Tibial nerve (tissue), 4 donors: ENCODE measurements at regions not wholly inside any gene's neighbourhood (a gene's known extent, or its start where the extent isn't known, plus 50 kb on each side); places are given as distances from the start of the nearest gene placed in this dataset.

ENCODE experiments used
- DNase-seq, 2 donors: peaks; one replicate each; pipeline ENCODE4 v3.0.0-alpha.2; 2019; ENCODE audit warnings: low spot score in 2 of 2
- H3K27ac ChIP-seq, 4 donors: fragments of 200-600 bp; sonication (generic) in 3 of 4; one replicate each; pipeline ENCODE4 v1.5.1; 2017 to 2019; ENCODE audit warnings: mild to moderate bottlenecking in 1 of 4
- H3K27me3 ChIP-seq, 2 donors: fragments of 200-600 bp; sonication (generic) in 1 of 2; one replicate each; pipeline versions ENCODE4 v1.5.1 to v1.6.0; 2017 to 2019
- H3K36me3 ChIP-seq, 3 donors: fragments of 200-600 bp; sonication (generic); one replicate each; pipeline ENCODE4 v1.5.1; 2018 to 2019
- H3K4me1 ChIP-seq, 4 donors: fragments of 200-600 bp; sonication (generic) in 3 of 4; one replicate each; pipeline ENCODE4 v1.5.1; 2017 to 2019
- H3K4me3 ChIP-seq, 4 donors: fragments of 200-600 bp; sonication (generic) in 3 of 4; one replicate each; pipeline ENCODE4 v1.5.1; 2017 to 2019; ENCODE audit warnings: mild to moderate bottlenecking in 1 of 4, moderate library complexity in 1 of 4
- H3K9me3 ChIP-seq, 4 donors: fragments of 200-600 bp; sonication (generic) in 3 of 4; one replicate each; pipeline ENCODE4 v1.5.1; 2017 to 2019
- EP300 ChIP-seq, 2 donors: sonication (generic); formaldehyde crosslinking; IDR thresholded peaks; one replicate each; pipeline ENCODE4 v1.6.1; 2017; ENCODE audit warnings: antibody characterized with exemption in 2 of 2, mild to moderate bottlenecking in 1 of 2
- POLR2A ChIP-seq, 2 donors: fragments of 450-650 bp; IDR thresholded peaks; one replicate each; pipeline ENCODE4 v1.6.1; 2017; ENCODE audit warnings: antibody characterized with exemption in 2 of 2, mild to moderate bottlenecking in 2 of 2, moderate library complexity in 2 of 2
- WGBS, 2 donors: methylation state at CpG; one replicate each; pipeline ENCODE4 v1.1.5; 2018; 5-methylcytosine and 5-hydroxymethylcytosine counted together
- TF ChIP-seq, protein P1 (sequence below), 5 experiments: fragments of 200-600 bp in 3 of 5; fragments of 450-650 bp in 2 of 5; sonication (generic) in 3 of 5; IDR thresholded peaks; one replicate each; pipeline ENCODE4 v1.5.1; 2016 to 2019; ENCODE audit warnings: antibody characterized with exemption in 5 of 5, mild to moderate bottlenecking in 3 of 5, moderate library complexity in 2 of 5

DNA sequence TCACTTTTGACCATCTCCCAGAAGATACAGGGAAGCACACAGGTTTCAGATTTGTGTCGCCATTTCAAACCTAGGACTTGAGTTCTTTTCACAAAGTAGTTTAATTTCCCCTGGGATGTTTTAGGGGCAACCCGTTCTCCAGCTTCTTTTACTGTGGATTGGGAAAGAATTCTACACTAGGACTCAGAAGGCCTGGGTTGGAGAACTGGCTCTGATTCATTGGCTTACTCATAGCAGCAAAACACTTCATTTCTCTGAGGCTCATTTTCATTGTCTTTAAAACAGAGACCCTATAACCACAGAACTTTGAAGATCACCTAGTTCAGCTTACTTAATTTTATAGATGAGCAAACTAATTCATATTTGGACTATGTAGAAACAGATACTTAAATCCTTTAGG is 175.9 kb upstream of the SALL1 start:
- Histone ChIP-seq H3K27ac (no peak overlapping the region), H3K36me3 (no peaks in the 10 kb centered on the region), H3K9me3 (peaks cover 0 to 9% (median 0%) of the 10 kb centered on the region in 4 donors), H3K4me3 (no peak overlapping the region), H3K4me1 (no peaks in the 10 kb centered on the region), H3K27me3 (no peaks in the 10 kb centered on the region)
- 70 to 77% methylated on average over 2 of the region's 2 CpGs for WGBS, 2 donors
- no peak for DNase-seq
- TF ChIP-seq, protein P1, sequence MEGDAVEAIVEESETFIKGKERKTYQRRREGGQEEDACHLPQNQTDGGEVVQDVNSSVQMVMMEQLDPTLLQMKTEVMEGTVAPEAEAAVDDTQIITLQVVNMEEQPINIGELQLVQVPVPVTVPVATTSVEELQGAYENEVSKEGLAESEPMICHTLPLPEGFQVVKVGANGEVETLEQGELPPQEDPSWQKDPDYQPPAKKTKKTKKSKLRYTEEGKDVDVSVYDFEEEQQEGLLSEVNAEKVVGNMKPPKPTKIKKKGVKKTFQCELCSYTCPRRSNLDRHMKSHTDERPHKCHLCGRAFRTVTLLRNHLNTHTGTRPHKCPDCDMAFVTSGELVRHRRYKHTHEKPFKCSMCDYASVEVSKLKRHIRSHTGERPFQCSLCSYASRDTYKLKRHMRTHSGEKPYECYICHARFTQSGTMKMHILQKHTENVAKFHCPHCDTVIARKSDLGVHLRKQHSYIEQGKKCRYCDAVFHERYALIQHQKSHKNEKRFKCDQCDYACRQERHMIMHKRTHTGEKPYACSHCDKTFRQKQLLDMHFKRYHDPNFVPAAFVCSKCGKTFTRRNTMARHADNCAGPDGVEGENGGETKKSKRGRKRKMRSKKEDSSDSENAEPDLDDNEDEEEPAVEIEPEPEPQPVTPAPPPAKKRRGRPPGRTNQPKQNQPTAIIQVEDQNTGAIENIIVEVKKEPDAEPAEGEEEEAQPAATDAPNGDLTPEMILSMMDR (IDR thresholded peaks at IDR 0.05): no peak
- no peak for TF ChIP-seq POLR2A (IDR thresholded peaks at IDR 0.05)
- no peak for TF ChIP-seq EP300 (IDR thresholded peaks at IDR 0.05)

DNA sequence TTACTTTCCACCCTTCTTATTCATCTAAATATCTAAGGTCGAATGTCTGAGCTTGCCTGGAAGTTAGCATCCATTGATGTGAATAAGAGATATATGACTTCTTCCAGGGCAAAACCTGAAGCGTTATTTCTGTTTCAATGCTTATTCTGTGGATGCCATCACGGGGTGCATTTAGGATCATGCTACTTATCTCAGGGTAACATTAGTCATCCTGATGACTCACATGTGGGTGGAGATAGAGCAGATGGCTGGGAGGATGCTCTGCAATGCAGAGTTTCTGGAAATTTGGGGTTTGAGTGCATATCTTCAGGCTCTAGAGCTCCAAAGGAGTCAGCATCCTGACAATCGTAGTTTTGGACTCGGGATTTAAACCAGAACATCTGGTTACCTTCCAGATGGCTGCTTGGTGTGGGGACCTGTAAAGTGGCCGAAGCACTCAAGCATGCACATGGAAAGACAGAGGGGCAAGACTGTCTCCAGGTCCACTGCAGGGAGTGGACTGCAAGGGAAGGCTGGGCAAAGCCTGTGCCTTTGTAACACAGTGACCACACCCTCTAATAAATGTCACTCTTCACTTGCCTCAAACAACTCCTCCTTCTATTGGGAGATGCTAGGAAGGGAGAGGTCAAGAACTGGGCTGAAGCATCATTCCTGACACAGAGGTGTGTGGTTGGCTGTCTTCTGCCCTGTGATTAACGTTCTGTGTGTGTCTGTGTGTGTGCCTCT is 175.2 kb upstream of the SALL1 start:
- H3K9me3 ChIP-seq: peaks cover 0 to 2% (median 0%) of the 10 kb centered on the region in 4 donors
- WGBS, 2 donors: 52 to 63% methylated on average over 7 of the region's 7 CpGs
- DNase-seq: no peak
- no peaks in the 10 kb centered on the region for H3K27me3 ChIP-seq
- no peak for TF ChIP-seq EP300 (IDR thresholded peaks at IDR 0.05)
- no peak for TF ChIP-seq POLR2A (IDR thresholded peaks at IDR 0.05)
- no peaks in the 10 kb centered on the region for H3K4me1 ChIP-seq
- no peaks in the 10 kb centered on the region for H3K36me3 ChIP-seq
- H3K4me3 ChIP-seq: no peak overlapping the region
- H3K27ac ChIP-seq: no peak overlapping the region

DNA sequence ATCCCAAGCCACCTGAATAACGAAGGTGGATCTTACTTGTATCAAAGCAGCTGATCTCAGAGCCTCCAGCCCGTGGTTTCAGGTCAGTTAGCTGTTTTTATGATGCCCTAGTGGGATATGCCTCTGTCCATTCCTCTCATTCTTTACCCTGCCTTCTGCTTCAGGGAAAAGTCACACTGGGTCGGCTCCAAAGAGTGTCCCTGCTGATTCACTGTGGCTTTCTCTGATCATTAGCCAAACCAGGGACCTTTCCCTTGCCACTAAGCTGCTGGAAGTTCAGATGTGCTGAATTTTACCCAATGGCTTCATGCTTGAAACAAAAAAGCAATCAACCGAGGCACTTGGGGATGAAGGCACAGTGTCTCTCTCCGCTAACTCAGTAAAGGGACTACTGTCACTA is 170.2 kb upstream of the SALL1 start:
- Histone ChIP-seq H3K4me1 (no peaks in the 10 kb centered on the region), H3K9me3 (no peaks in the 10 kb centered on the region), H3K27ac (no peak overlapping the region), H3K4me3 (no peak overlapping the region), H3K36me3 (no peaks in the 10 kb centered on the region), H3K27me3 (no peaks in the 10 kb centered on the region)
- TF ChIP-seq, protein P1 (IDR thresholded peaks at IDR 0.05): no peak
- TF ChIP-seq POLR2A (IDR thresholded peaks at IDR 0.05): no peak
- no peak for TF ChIP-seq EP300 (IDR thresholded peaks at IDR 0.05)
- DNase-seq: no peak
- WGBS, 2 donors: 53 to 56% methylated on average over 5 of the region's 5 CpGs

DNA sequence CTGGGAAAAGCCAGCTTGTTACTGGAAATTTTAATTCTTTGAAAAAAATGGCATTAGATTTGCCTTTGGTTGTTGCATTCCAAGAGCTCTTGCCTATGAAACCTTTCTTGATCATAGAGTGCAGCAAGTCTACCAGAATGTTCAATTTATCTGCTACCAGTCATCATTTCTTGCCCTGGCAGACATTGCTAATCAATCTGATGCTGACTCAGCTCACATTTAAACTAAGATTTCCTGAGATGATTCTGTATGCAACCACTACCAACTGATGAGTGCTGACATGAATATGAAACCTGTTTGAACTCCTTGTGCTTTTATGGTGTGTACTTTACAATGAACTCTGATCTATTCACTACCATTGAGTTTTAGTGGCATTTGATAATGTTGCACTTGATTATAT is 166.5 kb upstream of the SALL1 start:
- H3K4me1 ChIP-seq: no peaks in the 10 kb centered on the region
- no peak for DNase-seq
- H3K27me3 ChIP-seq: no peaks in the 10 kb centered on the region
- TF ChIP-seq POLR2A (IDR thresholded peaks at IDR 0.05) (no peak), EP300 (IDR thresholded peaks at IDR 0.05) (no peak)
- TF ChIP-seq, protein P1 (IDR thresholded peaks at IDR 0.05): no peak
- H3K4me3 ChIP-seq: no peak overlapping the region
- H3K9me3 ChIP-seq: no peaks in the 10 kb centered on the region
- no peak overlapping the region for H3K27ac ChIP-seq
- no peaks in the 10 kb centered on the region for H3K36me3 ChIP-seq

DNA sequence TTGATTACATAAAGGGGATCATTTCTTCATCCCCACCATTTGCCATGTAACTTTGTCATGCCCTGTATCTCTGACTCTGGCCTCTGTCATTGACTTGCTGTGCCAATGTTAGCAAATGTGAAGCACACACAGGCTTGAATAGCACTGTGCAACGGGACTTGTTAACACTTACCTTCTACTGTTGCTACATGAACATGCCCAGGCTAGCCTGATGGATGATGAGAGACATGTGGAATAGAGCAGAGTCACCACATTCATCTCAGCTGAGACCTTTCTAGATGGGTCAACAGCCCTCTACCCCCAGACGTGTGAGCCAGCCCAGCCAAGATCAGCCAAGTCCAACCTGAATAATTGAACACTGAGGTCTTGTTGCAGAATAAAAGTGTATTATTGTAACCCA is 162.1 kb upstream of the SALL1 start:
- WGBS, 2 donors: 68 to 73% methylated on average over 2 of the region's 2 CpGs
- TF ChIP-seq, protein P1 (IDR thresholded peaks at IDR 0.05): no peak
- TF ChIP-seq POLR2A (IDR thresholded peaks at IDR 0.05) (no peak), EP300 (IDR thresholded peaks at IDR 0.05) (no peak)
- Histone ChIP-seq H3K9me3 (no peaks in the 10 kb centered on the region), H3K4me1 (no peaks in the 10 kb centered on the region), H3K27ac (no peak overlapping the region), H3K27me3 (no peaks in the 10 kb centered on the region), H3K4me3 (no peak overlapping the region), H3K36me3 (no peaks in the 10 kb centered on the region)
- DNase-seq: no peak
